ENCODE measurements at regions not wholly inside any gene's neighbourhood (a gene's known extent, or its start where the extent isn't known, plus 50 kb on each side); places are given as distances from the start of the nearest gene placed in this dataset.

DNA sequence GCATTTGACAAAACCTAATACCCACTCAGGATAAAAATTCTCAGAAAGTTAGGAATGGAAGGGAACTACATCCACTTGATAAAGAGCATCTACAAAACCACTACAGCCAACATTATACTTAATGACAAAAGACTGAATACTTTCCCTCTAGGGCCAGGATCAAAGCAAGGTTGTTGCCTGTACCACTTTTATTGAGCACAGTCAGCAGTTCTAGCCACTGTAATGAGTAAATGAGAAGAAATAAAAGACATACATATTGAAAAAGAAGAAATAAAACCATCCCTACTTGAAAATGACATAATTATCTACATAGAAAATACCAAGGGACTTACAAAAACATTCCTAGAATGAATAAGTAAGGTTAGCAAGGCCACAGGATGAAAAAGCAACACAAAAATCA is 194.8 kb upstream of the ZNF507 start:
- DNase-seq: no peak

DNA sequence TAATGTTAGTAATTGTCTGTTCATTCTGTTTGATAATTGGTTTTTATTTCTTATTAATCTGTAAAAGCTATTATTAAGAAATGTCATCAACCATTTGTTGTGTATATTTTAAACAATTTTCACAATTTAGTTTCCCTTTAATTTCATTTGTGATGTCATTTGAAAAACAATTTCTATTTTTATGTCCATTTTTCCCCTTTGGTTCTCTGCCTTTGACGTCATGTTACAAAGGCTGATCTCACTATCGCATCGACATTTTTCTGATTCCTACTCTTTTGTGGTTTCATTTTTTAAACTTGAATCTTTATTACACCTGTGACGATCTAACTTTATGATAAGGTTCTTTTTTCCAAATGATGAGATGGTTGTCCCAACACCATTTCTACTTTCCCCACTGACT is 191.0 kb upstream of the ZNF507 start:
- DNase-seq: no peak

DNA sequence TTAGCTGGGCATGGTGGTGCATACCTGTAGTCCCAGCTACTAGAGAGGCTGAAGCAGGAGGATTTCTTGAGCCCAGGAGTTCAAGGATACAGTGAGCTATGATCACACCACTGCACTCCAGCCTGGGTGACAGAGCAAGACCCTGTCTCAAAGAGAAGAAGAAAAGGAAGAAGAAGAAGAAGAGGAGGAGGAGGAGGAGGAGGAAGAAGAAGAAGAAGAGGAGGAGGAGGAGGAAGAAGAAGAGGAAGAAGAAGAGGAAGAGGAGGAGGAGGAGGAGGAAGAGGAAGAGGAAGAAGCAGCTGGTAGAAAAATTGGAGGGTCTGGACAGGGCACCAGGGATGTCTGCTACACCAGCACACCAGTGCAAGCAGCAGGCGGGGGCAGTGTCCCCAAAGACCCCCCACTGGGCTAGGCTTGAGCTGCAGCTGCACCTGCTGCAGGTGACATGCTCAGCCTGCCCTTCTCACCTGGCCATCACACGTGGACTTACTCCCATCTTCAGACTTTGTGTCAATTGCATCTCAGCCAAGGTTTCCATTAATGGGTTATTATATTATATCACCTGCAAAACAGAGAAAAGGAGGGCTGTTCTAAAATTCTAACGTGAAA is 180.9 kb upstream of the ZNF507 start:
- DNase-seq: no peak

DNA sequence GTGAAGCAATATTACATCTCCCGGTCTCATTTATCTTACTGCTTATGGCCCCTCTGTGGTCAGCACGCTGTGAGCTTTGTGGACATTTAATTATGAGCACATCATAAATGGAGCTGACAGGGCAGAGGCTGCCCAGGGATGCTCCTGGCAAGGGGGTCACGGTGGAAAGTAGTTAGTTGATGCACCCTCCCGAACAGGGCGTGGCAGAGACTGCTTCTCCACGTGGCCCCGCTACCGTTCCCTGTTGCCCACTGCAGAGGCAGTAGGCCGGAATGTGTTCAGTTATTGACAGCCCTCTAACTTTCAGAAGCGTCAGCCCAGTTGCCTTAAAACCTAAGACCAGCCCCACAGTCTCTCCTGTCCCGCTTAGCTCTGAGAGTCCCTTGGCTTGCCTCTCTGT is 180.3 kb upstream of the ZNF507 start:
- DNase-seq: no peak

DNA sequence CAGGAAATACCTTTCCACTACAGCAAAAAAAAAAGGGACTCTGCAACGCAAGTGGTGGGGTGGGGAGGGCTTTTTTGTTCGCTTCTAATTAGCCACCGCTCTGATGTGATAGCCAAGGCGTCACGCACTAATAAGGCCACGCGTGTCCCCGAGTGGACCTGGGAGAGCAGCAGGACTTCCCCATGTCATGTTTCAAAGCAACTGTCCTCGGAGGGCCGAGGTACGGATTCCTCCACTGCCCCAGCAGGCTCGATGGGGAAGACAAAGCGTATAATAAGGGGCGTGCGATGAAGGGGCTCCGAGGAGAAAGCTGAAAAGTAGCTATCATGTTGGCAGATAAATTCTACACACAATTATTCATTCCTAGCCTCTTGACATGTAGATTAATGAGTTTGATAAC is 179.7 kb upstream of the ZNF507 start:
- no peak for DNase-seq

DNA sequence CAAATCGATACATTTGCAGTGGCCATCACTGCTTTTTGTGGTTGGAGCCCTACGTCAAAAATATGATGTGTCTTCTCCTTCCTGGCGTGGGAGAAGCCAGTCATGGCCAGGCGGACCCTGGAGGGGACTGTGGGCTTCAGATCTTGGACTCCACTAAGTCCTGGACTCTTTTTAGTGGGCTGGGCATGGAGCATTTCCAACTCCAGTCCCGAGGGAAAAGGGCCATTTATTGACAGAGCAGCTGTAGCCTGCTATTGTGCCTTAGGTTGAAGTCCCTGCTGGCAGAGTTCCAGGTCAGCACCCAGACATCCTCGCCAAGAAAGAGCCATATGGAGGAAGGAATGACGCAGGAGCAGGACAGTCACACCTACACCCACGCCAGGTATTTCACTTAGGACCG is 179.2 kb upstream of the ZNF507 start:
- DNase-seq: no peak

DNA sequence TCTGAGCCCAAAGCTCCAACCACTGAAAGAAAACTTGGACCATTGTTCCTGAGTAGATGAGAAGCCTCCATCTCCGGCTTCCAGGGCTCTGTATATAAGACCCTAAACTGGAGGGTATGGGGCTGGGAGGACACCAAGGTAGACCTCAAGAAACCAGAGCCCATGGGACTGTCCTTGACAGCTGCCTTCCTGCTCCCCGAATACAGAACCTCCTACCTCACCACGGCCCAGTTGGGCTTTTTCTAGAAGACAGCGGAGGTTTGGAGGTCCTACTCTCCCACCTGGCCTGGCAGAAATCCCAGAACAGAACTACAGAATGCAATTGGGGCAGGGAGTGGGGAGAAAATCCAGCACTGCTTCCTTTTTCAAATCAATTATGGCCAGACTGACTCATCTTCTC is 177.3 kb upstream of the ZNF507 start:
- no peak for DNase-seq

DNA sequence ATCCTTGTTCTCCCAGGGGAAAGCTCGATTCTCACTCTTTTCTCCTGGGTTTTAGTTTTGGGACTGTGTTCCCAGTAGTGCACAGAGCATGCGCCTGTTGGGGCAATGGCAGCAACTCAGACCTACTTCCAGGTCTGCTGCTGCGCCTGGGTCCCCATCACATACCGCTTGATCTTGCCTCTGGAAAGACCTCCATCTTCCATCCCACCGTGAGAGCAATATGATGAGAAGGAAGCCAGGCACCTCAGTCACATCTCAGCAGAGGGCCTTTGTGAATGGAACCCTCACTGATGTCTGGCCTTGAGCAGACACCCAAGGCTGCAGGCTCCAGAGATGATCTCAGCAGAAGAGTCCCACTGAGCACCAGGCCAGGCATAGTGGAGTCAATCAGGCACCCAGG is 176.8 kb upstream of the ZNF507 start:
- no peak for DNase-seq

DNA sequence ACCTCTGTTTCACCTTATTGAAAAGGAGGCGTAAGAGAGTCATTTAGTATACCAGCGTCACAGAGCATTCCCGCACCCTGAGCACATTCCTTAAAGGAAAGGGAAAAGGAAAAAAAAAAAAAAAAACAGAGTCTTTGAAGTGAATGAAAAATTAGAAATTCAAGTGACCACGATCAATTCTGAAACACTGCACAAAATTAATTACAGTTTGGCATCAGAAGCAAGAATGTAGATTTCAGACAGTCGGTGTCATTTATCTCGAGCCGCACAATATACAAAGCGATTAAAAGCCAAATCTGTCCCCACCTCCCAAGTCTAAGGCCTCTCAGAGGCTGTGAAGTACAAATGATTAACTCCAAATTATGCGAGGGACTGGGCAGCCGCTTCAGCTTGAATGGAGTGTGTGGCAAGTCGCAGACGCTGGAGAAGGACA is 173.7 kb upstream of the ZNF507 start:
- DNase-seq: no peak

DNA sequence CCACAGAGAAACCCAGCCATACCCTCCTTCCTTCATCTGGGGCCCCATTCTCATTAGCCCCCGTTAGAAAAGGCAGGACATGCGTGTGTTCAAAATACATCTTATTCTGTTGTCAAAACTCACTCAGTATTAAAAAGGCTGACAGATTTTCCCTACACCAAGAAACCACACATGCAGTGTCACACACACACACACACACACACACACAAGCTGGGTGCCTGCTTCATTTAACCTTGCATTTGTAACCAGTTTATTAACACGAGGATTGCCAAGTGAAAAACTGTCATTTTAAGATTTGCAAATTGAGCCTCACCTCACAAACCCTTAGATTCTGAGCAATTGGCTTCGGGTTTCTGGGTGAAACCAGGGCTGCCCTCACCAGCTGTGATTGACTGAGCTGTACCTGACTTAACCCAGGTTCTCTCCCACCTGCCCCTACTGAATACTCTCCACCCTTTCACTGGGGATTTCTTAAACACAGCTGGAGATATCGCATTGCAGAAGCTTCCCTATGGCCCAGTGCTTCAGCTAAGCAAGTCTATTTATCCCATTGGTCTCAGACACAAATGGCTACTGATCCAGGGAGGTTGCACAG is 172.7 kb upstream of the ZNF507 start:
- DNase-seq: no peak

DNA sequence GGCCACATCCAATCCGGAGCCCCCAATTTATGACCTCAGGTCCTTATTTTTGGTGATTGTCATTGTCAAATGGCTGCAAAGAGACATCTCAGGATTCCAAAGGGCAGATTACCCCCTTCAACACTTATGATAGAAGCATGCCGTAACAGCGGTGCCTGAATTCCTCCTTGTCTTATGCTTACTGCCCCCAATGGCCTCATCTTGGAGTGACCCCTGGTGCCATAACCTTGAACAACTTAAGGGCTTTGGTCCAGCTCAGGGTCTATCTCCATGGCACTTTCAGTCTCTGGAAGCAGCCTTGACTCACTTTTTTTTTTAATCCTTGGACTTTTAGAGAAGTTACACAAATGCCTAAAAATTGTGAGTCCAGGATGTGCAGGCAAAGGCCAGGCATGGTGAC is 171.6 kb upstream of the ZNF507 start:
- DNase-seq: no peak

DNA sequence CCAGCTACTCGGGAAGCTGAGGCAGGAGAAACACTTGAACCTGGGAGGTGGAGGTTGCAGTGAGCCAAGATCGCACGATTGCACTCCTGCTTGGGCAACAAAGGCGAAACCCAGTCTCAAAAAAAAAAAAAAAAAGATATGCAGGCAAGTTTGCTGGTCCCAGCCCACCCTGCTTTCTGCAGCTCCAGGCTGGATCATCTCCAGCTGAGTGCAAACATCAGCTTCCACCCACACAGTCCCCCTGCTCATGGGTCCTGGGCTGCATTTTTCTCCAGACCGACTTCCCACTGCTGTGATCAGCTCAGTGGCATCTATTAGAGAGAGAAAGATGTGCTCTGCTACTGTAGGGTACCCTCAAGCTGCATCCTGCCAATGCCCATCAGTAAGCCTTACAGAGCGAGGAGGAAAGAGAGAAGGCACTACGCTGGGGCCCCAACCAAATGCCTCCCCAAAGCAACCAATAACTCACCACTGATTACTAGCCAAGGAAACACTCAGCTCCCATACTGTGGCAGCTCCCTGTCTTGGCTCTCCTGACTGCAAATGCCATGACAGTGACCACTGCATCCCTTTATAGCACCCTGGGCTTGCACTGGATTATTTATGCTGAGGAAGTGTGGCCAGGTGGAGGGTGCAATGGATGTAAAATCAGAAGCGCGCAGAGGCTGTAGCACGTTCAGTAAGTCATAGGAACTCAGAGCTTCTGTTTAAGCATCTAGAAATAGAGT is 170.9 kb upstream of the ZNF507 start:
- DNase-seq: no peak

DNA sequence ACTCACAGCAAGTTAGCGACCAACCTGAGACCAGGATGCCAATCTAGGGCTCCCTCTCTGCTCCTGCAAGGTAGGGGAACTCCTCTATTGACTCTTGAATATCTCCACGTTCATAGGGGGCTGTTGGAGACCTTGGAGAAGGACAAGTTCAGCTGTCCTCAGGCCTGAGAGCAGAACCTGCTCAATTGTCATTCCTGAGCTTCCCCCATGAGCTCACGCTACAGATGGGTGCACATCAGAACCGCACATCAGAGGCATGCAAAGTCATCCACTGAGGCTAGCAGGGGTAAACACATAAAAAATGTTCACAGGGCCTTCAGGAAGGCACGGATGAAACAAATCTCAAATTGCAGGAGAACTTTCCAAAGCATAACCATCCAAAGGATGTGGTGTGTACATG is 168.8 kb upstream of the ZNF507 start:
- DNase-seq: no peak

DNA sequence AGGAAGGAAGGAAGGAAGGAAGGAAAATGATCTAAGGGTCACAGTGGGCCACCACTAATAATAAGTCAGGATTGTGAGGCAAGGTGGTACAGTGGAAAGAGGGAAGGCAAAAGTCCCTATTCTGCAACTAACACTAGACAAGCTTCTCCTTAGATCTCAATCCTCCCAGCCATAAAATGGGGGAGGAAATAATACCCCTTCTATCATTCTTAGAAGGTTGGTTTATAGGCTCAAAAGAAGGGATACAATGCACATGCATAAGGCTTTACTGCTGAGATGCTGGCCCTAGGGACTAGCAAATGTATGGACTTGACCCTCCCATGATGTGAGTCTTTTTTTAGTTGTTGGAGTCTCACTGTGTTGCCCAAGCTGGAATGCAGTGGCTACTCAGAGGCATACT is 167.7 kb upstream of the ZNF507 start:
- DNase-seq: no peak

DNA sequence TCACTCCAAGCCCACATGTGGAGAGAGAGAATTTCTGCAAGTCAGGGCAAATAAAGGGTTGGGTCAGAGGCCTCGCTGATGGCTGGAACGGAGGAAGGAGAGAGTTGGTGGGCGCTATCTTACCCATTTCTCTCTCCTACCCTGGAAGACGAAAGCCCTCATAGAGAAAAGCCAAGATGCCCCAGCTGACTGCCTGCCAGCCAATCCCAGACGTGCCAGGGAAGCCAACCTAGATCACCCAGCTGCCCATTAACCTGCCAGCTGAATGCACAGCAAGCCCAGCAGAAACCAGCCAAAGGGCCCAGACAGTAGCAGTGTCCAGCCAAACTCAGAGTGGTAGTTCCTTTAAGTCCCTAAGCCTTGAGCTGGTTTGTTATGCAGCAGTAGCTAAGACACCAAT is 167.0 kb upstream of the ZNF507 start:
- DNase-seq: no peak

DNA sequence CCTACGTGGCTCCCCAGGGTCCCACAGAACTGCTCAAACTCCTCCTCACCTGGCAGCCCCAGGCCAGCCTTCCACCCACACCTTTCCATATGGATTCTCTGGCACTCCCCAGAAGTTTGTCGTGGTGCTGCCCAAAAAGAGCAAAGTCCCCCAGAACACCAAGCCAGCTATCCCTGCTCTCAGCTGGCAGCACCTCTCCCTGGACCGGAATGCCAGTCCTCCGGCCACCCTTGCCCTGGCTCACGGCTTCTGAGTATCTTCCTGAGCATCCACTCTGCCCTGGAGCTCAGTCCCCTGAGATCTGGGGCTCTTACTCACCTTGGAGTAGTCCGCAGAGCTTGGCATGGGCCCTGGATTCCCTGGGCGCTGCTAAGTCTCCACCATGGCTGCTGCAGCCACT is 166.5 kb upstream of the ZNF507 start:
- no peak for DNase-seq

DNA sequence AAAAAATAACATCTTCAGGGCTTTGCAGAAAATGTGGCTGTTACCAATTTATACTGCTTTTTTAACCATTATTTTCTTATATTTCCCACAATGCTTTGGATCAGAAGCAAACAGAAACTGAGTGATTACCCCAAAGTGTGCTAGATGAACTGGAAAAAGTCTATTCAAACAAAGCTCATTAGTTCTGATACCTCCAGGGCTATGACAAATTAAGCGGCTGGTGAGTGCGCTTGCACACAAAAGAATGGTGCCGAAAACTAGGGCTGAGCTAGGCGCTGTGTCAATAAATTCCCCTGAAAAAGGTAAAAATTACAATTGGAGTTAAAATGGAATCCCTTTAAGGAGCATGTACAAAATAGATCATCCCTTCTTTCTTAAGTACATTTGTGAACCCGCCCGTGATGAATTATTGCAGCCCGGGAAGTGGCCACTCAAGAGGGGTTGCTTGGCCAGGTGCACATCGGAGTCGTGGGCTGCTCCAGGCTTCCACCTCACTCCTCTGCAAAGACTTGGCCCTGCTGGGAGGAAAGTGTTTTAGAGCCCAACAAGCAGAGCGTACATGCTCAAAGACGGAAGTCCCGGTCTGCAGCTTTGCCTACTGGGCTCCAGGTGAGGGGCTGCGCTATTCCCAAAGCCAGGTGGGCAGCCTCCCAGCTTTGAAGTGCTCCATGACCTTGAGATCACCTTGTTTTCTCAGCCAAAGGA is 164.0 kb upstream of the ZNF507 start:
- DNase-seq: no peak

DNA sequence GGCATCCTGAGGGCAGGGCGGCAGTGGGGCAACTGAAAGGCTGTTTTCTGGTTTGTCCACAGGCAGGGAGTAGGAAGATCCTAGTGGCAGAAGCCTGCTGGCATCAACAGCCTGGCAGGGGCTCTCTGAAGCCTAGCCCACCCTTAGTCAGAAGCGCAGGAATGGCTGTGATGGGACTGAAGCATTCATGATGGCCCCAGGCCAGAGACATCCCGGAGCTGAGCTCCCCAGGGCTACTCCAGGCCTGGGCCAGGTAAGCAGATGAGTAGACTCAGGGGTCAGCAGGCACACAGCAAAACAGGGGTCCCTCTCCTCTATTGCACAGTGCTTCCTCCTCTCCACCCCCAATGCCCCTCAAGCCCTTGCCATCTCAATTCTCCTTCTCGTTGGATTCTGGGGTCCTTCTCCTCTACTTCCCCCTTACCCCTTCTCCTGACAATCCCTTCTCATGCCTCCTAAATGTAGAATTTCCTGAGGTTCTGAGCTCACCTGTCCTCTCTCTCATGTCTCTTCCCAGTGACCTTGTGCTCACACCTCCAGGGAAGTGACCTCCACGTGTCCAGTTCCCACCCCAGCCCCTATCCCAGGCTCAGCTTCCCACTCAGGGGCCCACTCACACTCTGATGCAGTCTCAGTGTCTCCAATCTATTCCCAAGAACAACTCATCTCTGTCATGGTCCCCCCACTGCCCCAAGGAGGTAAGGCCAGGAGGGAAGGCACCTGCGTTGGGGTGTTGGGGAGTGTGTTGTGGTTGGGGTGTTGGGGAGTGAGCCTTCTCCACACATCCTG is 158.7 kb upstream of the ZNF507 start:
- no peak for DNase-seq

DNA sequence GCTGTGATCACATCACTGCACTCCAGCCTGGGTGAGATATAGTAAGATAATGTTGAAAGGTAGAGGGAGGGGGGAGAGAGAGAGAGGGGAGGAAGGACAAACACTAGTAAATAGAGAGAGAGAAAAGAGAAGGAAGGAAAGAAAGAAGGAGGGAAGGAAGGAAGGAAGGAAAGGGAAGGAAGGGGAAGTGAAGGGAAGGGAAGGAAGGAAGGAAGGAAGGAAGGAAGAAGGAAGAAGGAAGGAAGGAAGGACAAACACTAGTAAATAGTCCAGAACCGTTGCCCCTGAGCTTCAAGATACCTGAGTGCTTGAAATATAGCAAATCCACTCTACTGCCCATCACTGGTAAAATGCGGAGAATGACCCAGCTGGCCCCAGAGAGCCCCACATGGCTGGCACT is 156.5 kb upstream of the ZNF507 start:
- DNase-seq: no peak

DNA sequence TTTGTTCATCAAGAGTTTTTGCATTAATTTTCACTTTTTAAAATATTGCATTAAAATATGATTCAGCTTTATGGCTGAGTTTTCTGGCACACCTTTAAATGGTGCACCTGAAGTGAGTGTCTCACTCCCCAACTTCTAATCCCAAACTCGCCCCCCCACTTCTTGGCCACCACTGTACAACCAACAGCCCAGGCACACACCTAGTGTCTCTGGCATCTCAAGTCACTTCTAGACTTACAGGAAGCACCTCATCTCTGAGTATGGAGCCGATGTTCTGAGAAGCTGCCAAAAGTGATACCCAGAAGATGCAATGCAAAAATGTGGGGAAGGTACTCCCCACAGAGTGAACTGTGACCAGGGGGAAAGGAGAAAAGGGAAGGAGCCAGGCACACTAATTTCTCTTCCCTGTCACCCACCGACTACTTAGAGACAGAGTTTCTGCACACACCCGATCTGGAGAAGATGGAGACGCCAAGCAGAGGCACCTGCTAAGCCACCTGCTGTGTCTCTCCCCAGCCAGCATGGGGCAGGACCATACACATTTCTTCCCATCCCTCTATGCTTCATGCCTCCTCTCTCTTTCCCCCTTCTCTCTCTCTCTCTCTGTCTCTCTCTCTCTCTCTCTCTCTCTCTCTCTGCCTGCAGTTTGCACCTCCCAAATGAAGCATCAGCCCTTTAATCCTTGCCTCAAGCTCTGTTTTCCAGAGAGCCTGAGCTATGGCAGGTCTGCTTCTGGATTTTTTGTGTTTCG is 155.3 kb upstream of the ZNF507 start:
- no peak for DNase-seq

DNA sequence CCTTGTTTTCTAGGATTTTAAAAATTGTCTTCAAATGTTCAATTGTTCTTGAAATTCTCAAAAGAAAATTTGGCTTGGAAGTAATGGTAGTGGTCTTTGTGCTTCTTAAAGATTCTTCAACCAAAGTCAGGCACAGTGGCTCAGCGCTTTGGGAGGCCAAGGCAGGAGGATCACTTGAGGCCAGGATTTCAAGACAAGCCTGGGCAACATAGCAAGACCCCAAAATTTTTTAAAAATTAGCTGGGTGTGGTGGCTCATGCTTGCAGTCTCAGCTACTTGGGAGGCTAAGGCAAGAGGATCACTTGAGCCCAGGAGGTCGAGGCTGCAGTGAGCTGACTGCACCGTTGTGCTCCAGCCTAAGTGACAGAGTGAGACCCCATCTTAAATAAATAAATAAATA is 153.5 kb upstream of the ZNF507 start:
- no peak for DNase-seq
